Mesothelial cell of epicardium (in vitro differentiated cells): ENCODE measurements at regions not wholly inside any gene's neighbourhood (a gene's known extent, or its start where the extent isn't known, plus 50 kb on each side); places are given as distances from the start of the nearest gene placed in this dataset.
A peak's percentile ranks its signal among the peaks of the same experiment; 100 is the strongest.

ENCODE experiments used
- DNase-seq, 2 experiments: peaks; one replicate each; pipeline ENCODE4 v3.0.0; 2021; ENCODE audit warnings: low spot score in 2 of 2; ENCODE audit not compliant: unreplicated experiment in 2 of 2
- H3K27ac Mint-ChIP-seq: 2 replicates; pipeline ENCODE4 v1.8.0; 2021; ENCODE audit warnings: mixed read lengths
- H3K27me3 Mint-ChIP-seq: 2 replicates; pipeline ENCODE4 v1.8.0; 2021; ENCODE audit warnings: low read depth, mixed read lengths
- H3K36me3 Mint-ChIP-seq: 2 replicates; pipeline ENCODE4 v1.8.0; 2021; ENCODE audit warnings: mixed read lengths
- H3K4me1 Mint-ChIP-seq: 2 replicates; pipeline ENCODE4 v1.8.0; 2021; ENCODE audit warnings: mixed read lengths
- H3K4me3 Mint-ChIP-seq: 2 replicates; pipeline ENCODE4 v1.8.0; 2021; ENCODE audit warnings: mild to moderate bottlenecking, moderate library complexity, mixed read lengths
- H3K9me3 Mint-ChIP-seq: 2 replicates; pipeline ENCODE4 v1.8.0; 2021; ENCODE audit warnings: mixed read lengths
- CTCF ChIP-seq: fragments of 200-600 bp; sonication (generic); IDR thresholded peaks from one replicate; pipeline ENCODE4 v1.5.0; 2021; ENCODE audit warnings: antibody characterized with exemption; ENCODE audit not compliant: unreplicated experiment

- H3K27ac Mint-ChIP-seq, result peak overlapping the region; percentile 82
Measured at GRCh38 chr2:42958741-42959233, 166.4 kb upstream of the HAAO start.

GRCh38 chr2:42957861-42958301 is 165.5 kb upstream of the HAAO start:
- Mint-ChIP-seq H3K36me3 (no peaks in the 10 kb centered on the region), H3K9me3 (no peaks in the 10 kb centered on the region), H3K27me3 (no peaks in the 10 kb centered on the region), H3K4me3 (no peak overlapping the region), H3K4me1 (peaks cover 27% of the 10 kb centered on the region), H3K27ac (no peak overlapping the region)
- TF ChIP-seq CTCF, result no peak
- no peak for DNase-seq

More at GRCh38 chr2:42958741-42959233, 166.4 kb upstream of the HAAO start:
- H3K4me3 Mint-ChIP-seq, result no peak overlapping the region
- H3K27me3 Mint-ChIP-seq, result no peaks in the 10 kb centered on the region
- no peak for TF ChIP-seq CTCF
- H3K9me3 Mint-ChIP-seq, result no peaks in the 10 kb centered on the region
- no peak for DNase-seq
- peaks cover 30% of the 10 kb centered on the region for H3K4me1 Mint-ChIP-seq
- no peaks in the 10 kb centered on the region for H3K36me3 Mint-ChIP-seq

GRCh38 chr2:42957109-42957860 is 164.9 kb upstream of the HAAO start:
- peaks cover 22% of the 10 kb centered on the region for H3K4me1 Mint-ChIP-seq
- H3K36me3 Mint-ChIP-seq, result no peaks in the 10 kb centered on the region
- no peak for TF ChIP-seq CTCF
- no peak overlapping the region for H3K4me3 Mint-ChIP-seq
- DNase-seq, result no peak
- H3K27ac Mint-ChIP-seq, result no peak overlapping the region
- H3K9me3 Mint-ChIP-seq, result no peaks in the 10 kb centered on the region
- no peaks in the 10 kb centered on the region for H3K27me3 Mint-ChIP-seq

- H3K27ac Mint-ChIP-seq, result peak overlapping the region; percentile 25
- no peaks in the 10 kb centered on the region for H3K9me3 Mint-ChIP-seq
- H3K36me3 Mint-ChIP-seq, result no peaks in the 10 kb centered on the region
- peaks cover 4% of the 10 kb centered on the region for H3K4me1 Mint-ChIP-seq
- H3K27me3 Mint-ChIP-seq, result no peaks in the 10 kb centered on the region
- no peak for TF ChIP-seq CTCF
- no peak overlapping the region for H3K4me3 Mint-ChIP-seq
- no peak for DNase-seq
Measured at GRCh38 chr2:42954227-42954962, 162.0 kb upstream of the HAAO start.

- no peaks in the 10 kb centered on the region for H3K36me3 Mint-ChIP-seq
- no peak for TF ChIP-seq CTCF
- no peak overlapping the region for H3K27ac Mint-ChIP-seq
- no peaks in the 10 kb centered on the region for H3K4me1 Mint-ChIP-seq
- H3K4me3 Mint-ChIP-seq, result no peak overlapping the region
- no peaks in the 10 kb centered on the region for H3K9me3 Mint-ChIP-seq
- no peaks in the 10 kb centered on the region for H3K27me3 Mint-ChIP-seq
- DNase-seq, result no peak
Measured at GRCh38 chr2:42953216-42953615, 160.8 kb upstream of the HAAO start.
